SU-DHL-6 (cell line): ENCODE measurements at regions not wholly inside any gene's neighbourhood (a gene's known extent, or its start where the extent isn't known, plus 50 kb on each side); places are given as distances from the start of the nearest gene placed in this dataset.

Experiments
- H2AFZ ChIP-seq: fragments of 200-600 bp; sonication (generic); 2 replicates; pipeline ENCODE4 v1.6.1; 2014; ENCODE audit warnings: low read depth, mild to moderate bottlenecking, moderate library complexity, mixed read lengths, antibody characterized with exemption, low read length; ENCODE audit not compliant: severe bottlenecking
- H3F3A ChIP-seq: fragments of 200-600 bp; shearing (Covaris generic); 2 replicates; pipeline ENCODE4 v1.6.0; 2016; ENCODE audit warnings: antibody characterized with exemption, mild to moderate bottlenecking; ENCODE audit not compliant: insufficient read depth
- H3K27ac ChIP-seq: fragments of 200-600 bp; sonication (generic); 2 replicates; pipeline ENCODE4 v1.5.1; 2016; ENCODE audit warnings: low read depth, mild to moderate bottlenecking, low read length, moderate library complexity, mixed read lengths
- H3K27me3 ChIP-seq: fragments of 200-600 bp; sonication (generic), shearing (Covaris generic); 2 replicates; pipeline ENCODE4 v1.6.0; 2014; ENCODE audit warnings: mild to moderate bottlenecking, low read length
- H3K36me3 ChIP-seq: fragments of 200-600 bp; sonication (generic); 2 replicates; pipeline ENCODE4 v1.6.1; 2014; ENCODE audit warnings: mild to moderate bottlenecking, low read length, mixed read lengths
- H3K4me2 ChIP-seq: fragments of 300-600, 200-600 bp; shearing (Covaris generic), sonication (generic); 2 replicates; pipeline ENCODE4 v1.6.0; 2014; ENCODE audit warnings: low read length, low read depth, mild to moderate bottlenecking; ENCODE audit not compliant: poor library complexity, severe bottlenecking
- H3K4me3 ChIP-seq: fragments of 200-600 bp; sonication (generic); 2 replicates; pipeline ENCODE4 v1.5.1; 2014; ENCODE audit warnings: antibody characterized with exemption, low read length, mild to moderate bottlenecking, mixed read lengths; ENCODE audit not compliant: insufficient read depth, poor library complexity, severe bottlenecking
- H3K79me2 ChIP-seq: fragments of 200-600 bp; sonication (generic); 2 replicates; pipeline ENCODE4 v1.6.1; 2014; ENCODE audit warnings: mild to moderate bottlenecking, low read length, moderate library complexity; ENCODE audit not compliant: insufficient read depth
- H3K9ac ChIP-seq: fragments of 200-600 bp; sonication (generic); 2 replicates; pipeline ENCODE4 v1.7.0; 2014; ENCODE audit warnings: mild to moderate bottlenecking, low read length
- H3K9me2 ChIP-seq: fragments of 200-600 bp; sonication (generic); replicated peaks from 2 replicates; pipeline ENCODE4 v1.6.1; 2014; ENCODE audit warnings: low read length; ENCODE audit not compliant: insufficient read depth
- H3K9me3 ChIP-seq: fragments of 200-600 bp; sonication (generic); 2 replicates; pipeline ENCODE4 v1.6.1; 2014; ENCODE audit warnings: low read length, mixed read lengths; ENCODE audit not compliant: insufficient read depth
- H4K20me1 ChIP-seq: fragments of 200-600 bp; sonication (generic); 2 replicates; pipeline ENCODE4 v1.6.1; 2014; ENCODE audit warnings: low read depth, mild to moderate bottlenecking, antibody characterized with exemption, low read length, moderate library complexity, mixed read lengths
- EZH2phosphoT487 ChIP-seq: fragments of 200-600 bp; sonication (generic), shearing (Covaris generic); conservative IDR thresholded peaks from 2 replicates; pipeline ENCODE4 v1.6.1; 2018; ENCODE audit warnings: mild to moderate bottlenecking, antibody characterized with exemption, low read length, moderate library complexity, mixed read lengths
- TF ChIP-seq, protein P1 (sequence below): fragments of 200-600 bp; sonication (generic); IDR thresholded peaks from one replicate; pipeline ENCODE4 v1.5.1; 2017; ENCODE audit warnings: antibody characterized with exemption, mild to moderate bottlenecking, low read length, moderate library complexity; ENCODE audit not compliant: insufficient read depth, poor library complexity, severe bottlenecking

GRCh38 chr2:75415111-75415626 lies 145.6 kb downstream of the EVA1A start:
- H3K4me2 ChIP-seq = no peak overlapping the region
- H3K27ac ChIP-seq = no peak overlapping the region
- H3K27me3 ChIP-seq = no peaks in the 10 kb centered on the region
- no peaks in the 10 kb centered on the region for H3K36me3 ChIP-seq
- H3K79me2 ChIP-seq = no peaks in the 10 kb centered on the region
- no peak overlapping the region for H3K4me3 ChIP-seq
- no peaks in the 10 kb centered on the region for H4K20me1 ChIP-seq
- no peaks in the 10 kb centered on the region for H3F3A ChIP-seq
- no peaks in the 10 kb centered on the region for H3K9me2 ChIP-seq
- no peaks in the 10 kb centered on the region for H3K9me3 ChIP-seq
- H3K9ac ChIP-seq = no peak overlapping the region
- no peak overlapping the region for H2AFZ ChIP-seq
- TF ChIP-seq, protein P1, sequence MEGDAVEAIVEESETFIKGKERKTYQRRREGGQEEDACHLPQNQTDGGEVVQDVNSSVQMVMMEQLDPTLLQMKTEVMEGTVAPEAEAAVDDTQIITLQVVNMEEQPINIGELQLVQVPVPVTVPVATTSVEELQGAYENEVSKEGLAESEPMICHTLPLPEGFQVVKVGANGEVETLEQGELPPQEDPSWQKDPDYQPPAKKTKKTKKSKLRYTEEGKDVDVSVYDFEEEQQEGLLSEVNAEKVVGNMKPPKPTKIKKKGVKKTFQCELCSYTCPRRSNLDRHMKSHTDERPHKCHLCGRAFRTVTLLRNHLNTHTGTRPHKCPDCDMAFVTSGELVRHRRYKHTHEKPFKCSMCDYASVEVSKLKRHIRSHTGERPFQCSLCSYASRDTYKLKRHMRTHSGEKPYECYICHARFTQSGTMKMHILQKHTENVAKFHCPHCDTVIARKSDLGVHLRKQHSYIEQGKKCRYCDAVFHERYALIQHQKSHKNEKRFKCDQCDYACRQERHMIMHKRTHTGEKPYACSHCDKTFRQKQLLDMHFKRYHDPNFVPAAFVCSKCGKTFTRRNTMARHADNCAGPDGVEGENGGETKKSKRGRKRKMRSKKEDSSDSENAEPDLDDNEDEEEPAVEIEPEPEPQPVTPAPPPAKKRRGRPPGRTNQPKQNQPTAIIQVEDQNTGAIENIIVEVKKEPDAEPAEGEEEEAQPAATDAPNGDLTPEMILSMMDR = no peak
- no peak for TF ChIP-seq EZH2phosphoT487

DNA sequence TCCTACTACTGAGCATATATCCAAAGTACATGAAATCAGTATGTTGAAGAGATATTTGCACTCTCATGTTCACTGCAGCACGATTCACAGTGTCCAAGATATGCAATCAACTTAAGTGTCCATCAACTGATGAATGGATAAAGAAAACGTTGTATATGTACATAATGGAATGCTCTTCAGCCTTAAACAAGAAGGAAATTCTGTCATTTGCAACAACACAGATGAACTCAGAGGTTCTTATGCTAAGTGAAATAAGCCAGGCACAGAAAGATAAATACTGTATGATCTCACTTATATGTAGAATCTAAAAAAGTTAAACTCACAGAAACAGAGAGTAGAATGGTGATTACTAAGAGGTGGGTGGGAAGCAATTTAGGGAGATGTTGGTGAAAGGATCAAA lies 149.2 kb downstream of the EVA1A start:
- Histone ChIP-seq H3K4me3 (no peak overlapping the region), H3K79me2 (no peaks in the 10 kb centered on the region), H3K27me3 (no peaks in the 10 kb centered on the region), H3K9ac (no peak overlapping the region), H3F3A (no peaks in the 10 kb centered on the region), H2AFZ (no peak overlapping the region), H3K27ac (no peak overlapping the region), H3K4me2 (no peak overlapping the region), H3K9me2 (no peaks in the 10 kb centered on the region), H4K20me1 (no peaks in the 10 kb centered on the region), H3K36me3 (no peaks in the 10 kb centered on the region), H3K9me3 (no peaks in the 10 kb centered on the region)
- TF ChIP-seq EZH2phosphoT487 = no peak
- TF ChIP-seq, protein P1 = no peak

GRCh38 chr2:75410702-75411101 lies 150.0 kb downstream of the EVA1A start:
- H3K27me3 ChIP-seq = no peaks in the 10 kb centered on the region
- H3K9me2 ChIP-seq = no peaks in the 10 kb centered on the region
- no peaks in the 10 kb centered on the region for H4K20me1 ChIP-seq
- H3K9ac ChIP-seq = no peak overlapping the region
- no peak overlapping the region for H3K27ac ChIP-seq
- no peak overlapping the region for H3K4me2 ChIP-seq
- H3K4me3 ChIP-seq = no peak overlapping the region
- no peaks in the 10 kb centered on the region for H3K9me3 ChIP-seq
- no peaks in the 10 kb centered on the region for H3K79me2 ChIP-seq
- no peak for TF ChIP-seq EZH2phosphoT487
- TF ChIP-seq, protein P1 = no peak
- H3K36me3 ChIP-seq = no peaks in the 10 kb centered on the region
- H3F3A ChIP-seq = no peaks in the 10 kb centered on the region
- H2AFZ ChIP-seq = no peak overlapping the region
